Limb (tissue), 2 donors: ENCODE measurements at regions not wholly inside any gene's neighbourhood (a gene's known extent, or its start where the extent isn't known, plus 50 kb on each side); places are given as distances from the start of the nearest gene placed in this dataset.

Experiments
- DNase-seq, 2 donors: peaks; one replicate each; pipeline ENCODE4 v3.0.0-alpha.2; 2016; ENCODE audit errors: extremely low spot score in 2 of 2

DNA sequence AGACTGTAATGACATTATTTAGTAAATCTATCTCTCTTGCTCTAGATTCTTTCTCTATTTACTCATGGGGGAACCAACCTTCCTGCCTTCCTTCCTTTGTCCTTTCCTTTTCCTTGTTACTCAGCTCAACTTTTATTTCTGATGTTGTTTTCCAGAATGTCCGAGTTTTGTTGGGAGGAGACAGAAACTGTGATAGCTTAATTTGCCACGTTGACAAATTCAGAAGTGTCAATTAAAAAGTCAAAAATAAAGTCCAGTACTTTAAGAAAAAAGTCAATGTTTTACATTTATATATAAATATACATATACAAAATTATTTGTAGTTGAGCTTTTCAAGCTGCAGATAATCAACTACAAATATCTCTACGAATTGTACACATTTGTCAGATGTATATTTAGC, 1187.7 kb downstream of the ADGRL3 start:
- no peak for DNase-seq

DNA sequence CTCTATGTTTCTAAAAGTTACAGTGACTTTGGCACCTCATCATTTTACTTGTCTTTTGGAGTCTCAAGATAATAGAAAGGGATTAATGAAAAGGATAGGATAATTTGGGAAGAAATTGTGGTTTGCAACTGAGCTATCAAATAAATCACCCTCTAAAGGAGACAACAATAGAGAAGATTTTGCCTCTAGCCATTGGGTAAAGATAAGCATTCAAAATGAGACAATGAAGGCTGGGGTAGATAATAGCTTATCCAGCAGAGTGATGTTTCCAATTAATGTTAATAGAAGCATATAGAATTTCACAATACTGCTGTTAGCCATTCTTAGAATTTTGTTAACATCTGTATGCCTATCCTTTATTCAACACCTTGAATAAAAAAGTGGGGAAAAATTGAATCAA, 1177.6 kb downstream of the ADGRL3 start:
- DNase-seq = no peak

DNA sequence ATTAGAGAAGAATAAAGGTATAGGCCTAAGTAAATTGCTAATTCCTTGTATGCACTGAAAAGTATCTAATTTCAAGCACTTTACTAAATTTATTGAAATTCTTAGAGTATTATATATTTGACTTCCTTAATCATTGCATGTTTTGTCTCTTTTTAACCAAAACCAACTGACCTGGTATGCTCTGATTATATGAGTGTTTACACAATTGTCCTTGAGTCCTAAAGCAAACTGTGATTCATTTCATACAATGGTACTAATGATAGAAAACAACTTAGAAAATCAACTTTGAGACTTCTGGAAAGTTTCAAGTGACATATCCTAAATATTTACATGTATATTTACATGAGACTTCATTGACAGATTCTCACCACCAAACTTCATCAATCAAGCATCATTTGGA, 1177.1 kb downstream of the ADGRL3 start:
- no peak for DNase-seq

DNA sequence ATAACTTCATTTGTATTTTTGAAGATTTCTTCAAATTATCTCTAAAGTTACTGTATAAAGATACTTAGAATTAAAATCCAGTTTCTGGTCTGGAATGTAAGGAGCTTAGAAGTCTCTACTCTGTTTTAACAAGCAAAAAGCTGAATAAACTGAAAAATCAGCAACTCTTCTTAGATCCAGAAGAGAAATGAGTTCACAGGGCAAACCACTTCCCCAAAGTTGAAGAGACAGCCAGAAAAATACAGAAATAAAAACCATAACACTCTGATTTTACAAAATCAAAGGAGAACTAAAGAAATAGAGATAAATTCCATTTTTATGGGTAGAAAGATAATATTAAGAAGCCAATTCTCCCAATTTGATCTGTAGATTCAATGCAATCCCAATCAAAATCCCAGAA, 1166.8 kb downstream of the ADGRL3 start:
- no peak for DNase-seq

DNA sequence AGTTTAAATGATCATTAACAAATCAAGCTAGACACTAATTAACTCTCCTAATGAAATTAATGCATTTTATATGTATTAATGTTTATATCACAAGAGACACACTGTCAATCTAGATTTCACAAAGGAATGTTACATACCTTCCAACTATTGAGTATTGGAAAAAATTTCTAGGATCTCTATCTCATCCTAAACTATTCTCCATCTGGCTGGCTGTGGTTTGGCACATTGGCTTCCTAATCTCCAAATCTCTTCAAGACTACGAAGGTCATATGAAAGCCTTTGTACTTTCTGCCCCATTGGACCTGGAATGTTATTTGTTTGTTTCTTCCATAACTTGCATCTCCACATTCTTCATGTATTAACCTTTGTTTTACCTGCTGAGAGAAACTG, 1160.0 kb downstream of the ADGRL3 start:
- DNase-seq = peak in 1 of 2 donors; percentile 19

DNA sequence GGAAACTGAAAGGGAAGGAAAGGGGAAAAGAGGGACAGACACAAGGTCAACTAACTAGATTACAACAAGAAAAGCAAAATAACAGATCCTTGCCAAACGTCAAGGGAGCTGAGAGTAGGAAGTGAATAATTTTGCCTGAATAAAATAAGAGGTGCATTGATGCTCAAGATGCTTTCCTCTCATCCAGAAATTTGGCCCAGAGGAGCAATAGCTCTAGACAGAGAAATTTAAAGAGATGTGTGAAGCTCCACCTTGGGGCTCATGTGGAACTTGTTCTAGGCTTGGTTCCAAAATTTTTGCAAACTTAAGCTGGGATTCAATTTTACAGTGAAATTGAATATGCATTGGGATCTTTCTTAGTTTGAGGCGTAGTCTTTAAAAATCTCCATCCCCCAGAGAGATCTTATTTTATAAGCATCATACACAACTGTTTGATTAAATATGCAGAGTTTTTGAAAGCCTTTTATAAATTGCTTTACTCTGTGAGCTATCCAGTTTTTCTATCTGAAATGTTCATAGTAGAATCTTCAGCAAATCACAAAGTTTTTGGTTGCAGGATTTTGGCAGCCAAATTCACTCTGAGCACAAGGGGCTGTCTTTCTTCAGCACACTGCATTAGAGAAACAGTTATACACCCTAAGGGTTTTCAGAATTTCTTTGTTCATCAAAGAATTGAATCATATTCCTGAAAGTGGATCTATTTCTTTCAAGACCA, 1159.5 kb downstream of the ADGRL3 start:
- DNase-seq = peak in 1 of 2 donors; percentile 82

DNA sequence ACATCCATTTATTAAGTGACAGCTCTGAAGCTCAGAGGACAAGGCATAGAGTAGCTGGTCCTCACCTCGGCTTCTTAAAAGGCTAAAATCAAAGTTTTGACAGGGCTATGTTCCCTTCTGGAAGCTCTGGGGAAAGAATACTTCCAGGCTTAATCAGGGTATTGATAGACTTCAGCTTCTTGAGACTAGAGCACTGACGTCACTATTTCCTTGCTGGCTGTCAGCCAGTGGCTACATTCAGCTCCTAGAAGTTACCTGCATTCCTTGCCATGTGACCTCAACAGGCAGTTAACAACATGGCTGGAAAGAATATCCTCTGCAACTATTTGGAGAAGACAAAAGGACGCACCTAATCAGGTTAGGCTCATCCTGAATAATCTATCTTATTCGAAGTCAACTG, 1144.8 kb downstream of the ADGRL3 start:
- DNase-seq = no peak

DNA sequence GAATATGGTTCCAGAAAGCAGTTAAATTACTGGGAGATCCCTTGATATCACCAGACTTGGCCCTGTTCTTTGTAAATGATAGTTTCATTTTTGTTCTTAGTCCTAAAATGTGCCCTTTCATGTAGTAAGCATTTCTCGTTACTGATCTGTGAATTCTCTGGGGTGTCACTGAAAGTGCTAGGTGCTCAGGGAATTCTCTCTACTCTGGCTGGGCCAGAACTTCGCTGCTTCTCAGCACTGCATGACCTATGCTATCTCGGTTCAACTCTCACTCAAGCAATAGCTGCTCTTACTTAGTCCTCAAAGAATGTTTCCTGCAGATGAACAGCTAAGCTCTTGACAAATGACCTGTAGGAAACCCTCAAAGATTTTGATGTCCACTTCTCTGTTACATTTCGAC, 1144.3 kb downstream of the ADGRL3 start:
- DNase-seq = no peak

DNA sequence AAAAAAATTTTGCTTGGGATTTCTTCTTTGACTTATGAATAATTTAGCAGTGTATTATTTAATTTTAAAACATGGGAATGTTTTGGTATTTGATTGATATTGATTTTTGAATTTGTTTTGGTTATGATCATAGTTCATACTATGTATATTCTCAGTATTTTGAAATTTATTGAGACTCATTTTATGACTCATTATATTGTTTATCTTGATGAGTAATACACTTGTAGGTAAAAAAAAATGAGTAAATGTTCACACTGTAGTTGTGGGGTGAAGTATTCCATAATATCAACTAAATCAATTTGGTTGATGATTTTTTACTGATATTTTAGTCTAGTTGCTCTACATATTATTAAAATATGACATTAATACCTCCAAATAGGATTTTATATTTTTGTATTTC, 1142.2 kb downstream of the ADGRL3 start:
- DNase-seq = no peak

DNA sequence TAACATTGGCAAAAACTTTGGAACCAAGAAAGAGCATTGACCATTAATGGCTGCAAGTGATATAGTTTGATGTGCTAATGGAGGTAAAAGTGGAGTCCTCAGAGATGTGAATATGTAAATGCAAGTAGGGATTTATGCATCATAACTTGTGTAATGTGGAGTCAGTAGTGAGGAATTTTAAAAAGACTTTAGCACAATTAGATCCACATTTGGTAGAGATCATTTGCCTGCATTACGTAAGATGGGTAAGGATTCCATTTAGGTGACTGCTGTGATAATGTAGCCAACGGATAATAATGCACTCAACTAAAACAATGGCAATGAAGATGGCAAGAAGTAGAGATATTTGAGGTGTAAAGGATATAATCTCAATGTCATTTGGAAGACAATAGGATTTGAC, 1128.4 kb downstream of the ADGRL3 start:
- DNase-seq = no peak

DNA sequence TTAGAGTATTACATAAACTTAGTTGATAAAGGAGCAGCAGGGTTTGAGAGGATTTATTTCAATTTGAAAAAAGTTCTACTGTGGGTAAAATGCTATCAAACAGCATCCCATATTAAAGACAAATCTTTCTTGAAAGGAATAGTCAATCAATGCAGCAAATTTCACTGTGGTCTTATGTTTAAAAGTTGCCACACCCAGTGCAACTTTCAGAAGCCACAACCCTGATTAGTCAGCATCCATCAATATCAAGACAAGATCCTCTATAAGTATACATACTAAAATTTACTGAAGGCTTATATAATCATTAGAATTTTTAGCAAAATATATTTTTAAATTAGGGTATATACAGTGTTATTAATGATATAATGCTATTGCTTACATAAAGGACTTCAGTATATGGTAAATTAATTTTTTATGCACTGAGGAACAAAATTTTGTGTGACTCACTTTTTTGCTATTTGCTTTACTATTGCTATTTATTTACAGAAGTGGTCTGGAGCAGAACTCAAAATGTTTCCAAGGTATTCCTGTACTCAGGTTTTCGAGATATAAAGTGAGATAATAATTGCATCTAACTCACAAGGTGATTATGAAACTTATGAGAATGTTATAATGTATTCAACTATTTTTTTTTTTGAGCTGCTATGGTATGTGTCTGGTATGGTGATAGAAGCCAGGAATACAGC, 1127.6 kb downstream of the ADGRL3 start:
- DNase-seq = no peak

DNA sequence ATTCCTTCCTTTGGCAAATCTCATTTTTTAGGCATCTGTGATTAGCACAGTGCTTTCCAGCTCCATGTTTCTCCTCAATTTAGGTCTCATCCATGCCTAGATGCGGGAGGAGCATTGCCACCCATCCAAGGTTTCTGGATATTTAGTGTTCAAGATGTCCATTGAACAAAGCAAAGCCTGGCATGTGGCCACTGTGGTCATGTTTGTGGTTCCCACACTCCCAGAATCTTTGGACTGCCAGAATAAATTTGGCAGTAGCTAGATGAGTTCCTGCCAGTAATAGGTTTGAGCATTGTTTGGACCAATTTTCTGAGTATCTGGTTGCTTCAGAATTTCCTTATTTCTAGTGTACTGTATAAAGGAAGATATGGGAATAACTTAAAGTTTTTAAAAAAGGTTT, 1124.1 kb downstream of the ADGRL3 start:
- peak in 1 of 2 donors; percentile 36 for DNase-seq

DNA sequence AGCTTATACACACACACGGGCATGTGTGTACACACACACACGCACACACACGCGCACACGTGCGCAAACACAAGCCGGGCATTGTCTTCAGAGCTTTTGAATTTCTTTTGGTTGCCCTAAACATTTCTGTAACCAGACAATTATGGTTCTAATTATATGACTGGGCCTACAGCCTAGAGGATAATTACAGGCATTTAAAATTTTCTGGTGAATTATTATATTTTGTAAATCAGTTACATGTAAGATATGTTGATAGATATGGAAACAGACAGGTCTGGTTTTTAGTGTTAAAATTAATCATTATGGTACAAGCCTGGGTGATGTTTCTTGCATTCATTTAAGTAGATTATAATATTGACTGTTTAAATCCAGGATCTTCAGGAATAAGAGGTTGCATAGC, 1120.5 kb downstream of the ADGRL3 start:
- DNase-seq = no peak

DNA sequence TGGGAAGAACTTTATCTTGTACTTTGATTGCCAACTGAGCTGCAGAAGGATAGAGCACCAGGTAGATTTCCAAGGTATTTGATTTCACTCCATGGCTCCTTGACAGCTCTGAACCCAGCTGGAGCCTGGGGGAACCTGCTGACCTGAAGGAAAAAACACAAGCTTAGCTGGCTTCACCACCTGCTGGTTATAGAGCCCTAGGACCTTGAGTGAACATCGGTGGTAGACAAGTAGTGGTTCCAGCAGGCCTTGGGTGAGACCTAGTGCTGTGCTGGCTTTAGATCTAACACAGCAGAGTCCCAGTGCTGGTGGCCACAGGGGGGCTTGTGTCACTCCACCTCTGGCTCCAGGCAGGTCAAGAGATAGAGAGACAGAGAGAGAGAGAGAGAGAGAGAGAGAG, 1102.6 kb downstream of the ADGRL3 start:
- no peak for DNase-seq

DNA sequence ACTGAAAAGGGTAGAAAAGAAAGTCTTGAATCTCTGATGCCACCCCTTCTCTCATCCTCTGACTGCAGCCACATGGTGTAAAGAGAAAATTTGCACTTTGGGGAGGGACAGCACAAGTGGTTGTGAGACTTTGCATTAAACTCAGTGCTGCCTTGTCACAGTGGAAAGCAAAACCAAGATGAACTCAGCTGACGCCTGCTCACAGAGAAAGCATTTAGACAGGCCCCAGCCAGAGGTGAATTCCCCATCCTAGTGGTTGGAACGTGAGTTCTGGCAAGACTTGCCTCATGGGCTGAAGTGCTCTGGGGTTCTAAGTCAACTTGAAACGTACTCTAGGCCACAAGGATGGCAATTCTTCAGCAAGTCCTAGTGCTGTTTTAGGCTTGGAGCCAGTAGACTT, 1101.4 kb downstream of the ADGRL3 start:
- no peak for DNase-seq

DNA sequence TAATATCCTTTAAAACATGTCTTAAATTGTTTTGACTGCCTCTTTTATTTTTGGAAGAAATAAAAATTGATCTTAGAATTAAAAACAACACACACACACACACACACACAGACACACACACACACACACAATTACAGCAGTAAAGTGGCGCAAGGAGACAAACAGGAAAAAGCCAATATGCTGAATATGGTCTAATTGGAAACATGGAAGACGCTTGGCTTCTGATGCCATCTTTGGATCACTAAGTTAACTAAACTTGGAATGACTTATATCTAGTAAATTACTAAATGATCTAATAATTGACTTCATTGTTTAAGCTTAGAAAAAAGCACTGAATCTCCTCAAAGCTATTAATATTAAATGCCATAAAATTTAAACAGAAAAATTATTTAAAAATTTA, 1093.4 kb downstream of the ADGRL3 start:
- no peak for DNase-seq

DNA sequence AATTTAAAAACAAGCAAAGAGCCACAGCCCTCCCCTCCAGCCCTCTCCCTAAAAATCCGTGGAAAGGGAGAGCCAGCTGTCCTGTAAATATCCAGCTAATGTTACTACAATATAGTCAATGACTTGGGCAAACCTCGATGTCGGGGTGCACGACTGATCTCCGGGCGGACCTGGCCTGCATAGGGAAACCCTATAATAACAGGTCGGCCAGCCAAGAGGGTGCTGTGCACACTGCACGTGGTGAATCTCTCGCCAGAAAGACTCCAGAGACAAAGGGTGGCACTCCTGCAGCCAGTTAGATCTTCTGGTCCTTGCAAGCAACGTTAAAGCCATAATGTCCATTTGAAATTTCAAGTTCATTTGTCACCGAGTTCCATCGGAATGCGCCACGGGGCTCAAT, 1092.8 kb downstream of the ADGRL3 start:
- DNase-seq = no peak

DNA sequence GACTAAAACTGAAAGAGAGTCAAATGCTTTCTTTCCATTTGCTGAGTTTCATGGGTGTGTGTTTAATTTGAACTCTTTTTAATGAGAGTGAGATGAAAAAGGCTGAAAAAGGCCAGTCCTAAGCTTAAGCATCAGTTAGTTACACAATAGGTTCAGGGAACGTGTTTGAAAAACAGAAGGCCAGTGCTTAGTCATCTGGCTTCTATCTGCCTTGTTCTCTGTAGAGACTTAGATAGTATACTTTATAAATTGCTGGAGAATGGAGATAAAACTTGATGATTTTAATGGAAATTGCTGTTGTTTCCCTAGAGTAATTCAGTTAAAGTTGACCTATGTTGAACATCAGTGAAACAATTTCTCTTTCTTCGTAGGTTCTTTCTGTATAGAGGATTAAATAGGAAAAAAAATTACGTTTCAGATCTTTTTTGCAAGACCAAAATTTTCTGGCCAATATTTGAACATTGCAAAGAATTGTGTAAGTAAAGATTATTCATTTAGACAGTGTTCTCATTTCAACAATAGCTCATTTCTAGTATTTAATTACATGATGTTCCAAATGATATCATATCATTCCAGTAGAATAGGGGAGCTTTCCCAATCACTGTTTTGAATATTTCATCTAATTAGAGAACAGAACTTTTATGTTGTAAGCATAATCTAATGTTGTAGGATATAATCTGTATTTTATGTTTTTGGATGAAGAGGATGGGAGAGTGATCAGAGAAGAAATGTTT, 1088.8 kb downstream of the ADGRL3 start:
- DNase-seq = no peak

DNA sequence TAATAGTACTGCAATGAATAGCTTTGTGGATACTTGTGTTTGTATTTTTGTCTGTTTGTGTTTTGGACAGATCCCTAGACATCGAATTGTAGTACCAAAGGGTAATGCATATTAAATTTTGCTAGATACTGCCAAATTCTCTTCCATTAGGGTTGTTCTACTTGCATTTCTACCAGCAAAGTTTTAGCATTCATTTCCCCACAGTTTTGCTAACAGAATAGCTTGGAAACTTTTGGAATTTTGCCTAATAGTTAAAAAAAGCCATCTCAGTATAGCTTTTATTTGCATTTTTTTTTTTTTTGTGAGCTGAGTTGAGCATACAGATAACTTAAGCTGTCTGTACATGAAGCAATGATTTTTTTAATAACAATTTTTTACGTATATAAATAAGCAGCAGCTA, 1084.9 kb downstream of the ADGRL3 start:
- no peak for DNase-seq

DNA sequence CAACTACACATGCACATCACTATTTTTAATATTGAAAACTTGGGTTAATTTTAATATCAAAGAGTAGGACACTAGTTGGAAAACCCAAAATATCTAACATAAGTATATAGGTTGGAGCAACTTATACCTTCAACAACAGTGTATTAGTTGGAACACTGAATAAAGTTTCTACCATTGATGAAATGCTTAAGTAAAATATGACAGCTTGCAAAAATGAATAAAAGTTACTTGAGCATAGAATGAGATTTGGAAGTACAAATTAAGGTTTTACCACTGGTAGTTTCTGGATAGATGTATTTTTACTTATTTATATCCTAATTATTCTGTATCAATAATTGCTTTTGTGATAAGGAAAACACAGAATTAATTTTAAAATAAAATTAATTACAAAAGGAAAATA, 1079.6 kb downstream of the ADGRL3 start:
- no peak for DNase-seq

DNA sequence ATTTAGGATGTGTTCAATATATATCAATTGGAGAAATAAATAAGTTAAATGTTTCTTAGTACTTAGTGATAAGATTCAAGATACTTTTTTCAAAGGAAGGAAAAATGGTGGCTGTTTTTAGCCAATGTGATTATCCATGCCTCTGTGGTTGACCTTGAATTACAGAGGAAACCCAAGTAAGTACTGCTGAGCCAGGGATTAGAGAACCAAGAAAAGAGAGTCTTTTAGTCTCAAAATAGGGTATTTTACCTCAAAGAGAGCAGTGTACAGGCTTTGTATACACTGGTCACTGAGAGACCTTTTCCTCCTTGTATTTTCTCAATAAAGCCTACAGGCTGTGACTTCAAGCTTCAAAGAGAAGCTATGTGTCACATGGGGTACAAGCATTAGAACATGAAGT, 1075.3 kb downstream of the ADGRL3 start:
- no peak for DNase-seq

DNA sequence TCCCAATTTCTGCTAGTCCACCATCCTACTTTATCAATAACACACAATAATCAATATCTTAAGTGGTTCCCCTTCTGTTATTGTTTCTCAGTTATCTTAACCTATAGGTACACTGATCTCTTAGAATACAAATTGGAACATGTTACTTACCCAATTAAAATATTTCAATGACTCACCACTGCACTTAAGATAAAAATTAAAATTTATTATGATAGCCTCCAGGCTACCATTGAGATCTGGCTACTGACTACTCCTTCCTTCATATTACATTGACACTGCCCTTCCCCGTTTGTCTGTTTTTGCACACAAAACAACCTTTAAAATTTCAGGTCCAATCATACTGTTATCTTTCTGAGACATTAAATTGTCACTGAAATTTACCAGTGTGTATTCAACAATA, 1074.7 kb downstream of the ADGRL3 start:
- no peak for DNase-seq

DNA sequence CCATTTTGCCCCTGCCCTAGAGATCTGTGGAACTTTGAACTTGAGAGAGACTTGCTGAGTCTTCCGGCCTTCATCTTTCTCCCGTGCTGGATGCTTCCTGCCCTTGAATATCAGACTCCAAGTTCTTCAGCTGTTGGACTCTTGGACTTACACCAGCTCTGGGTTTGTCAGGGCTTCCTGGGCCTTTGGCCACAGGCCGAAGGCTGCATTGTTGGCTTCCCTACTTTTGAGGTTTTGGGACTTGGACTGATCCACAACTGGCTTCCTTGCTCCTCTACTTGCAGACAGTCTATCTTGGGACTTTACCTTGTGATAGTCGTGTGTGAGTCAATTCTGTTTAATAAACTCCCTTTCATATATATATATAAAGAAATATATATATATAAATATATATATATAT, 1071.0 kb downstream of the ADGRL3 start:
- DNase-seq = no peak
